ENCODE measurements at regions not wholly inside any gene's neighbourhood (a gene's known extent, or its start where the extent isn't known, plus 50 kb on each side); places are given as distances from the start of the nearest gene placed in this dataset.

DNA sequence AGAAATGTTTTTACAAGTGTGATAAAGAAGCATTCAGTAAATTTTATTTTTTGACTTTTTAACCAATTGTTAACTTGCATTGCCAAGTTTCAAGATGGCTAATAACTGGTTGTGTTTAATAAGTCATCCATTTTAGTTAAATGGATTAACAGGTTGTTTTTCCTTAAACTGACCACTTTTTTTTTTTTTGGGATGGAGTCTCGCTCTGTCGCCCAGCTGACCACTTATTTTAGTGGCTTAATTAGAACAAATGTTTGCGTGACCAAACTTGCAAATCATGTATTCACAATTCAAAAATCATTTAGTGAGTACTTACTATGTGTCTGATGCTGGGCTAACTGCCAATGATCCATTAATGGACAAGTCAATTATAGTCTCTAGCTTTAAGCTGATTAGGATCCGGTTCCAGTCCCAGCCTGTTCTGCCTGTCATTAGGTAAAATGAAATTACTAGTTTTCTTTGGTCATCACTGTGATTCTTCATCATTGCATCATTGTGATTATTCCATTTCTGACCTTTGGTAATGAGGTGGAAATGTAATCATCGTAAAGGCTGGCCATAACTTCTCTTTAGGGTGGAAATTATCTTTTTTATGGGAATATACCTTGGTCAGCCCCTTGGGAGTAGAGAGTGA is 729.2 kb upstream of the MARCKS start:
- no peak overlapping the region for H3K27ac ChIP-seq (ENCODE audit: low read length)
- in situ Hi-C loops (cut with HindIII; ENCODE audit: low pct_unique_long_range_greater_than_20kb, low sequenced_read_pairs), result no loop called here
- H3K4me1 ChIP-seq (ENCODE audit: control insufficient read depth, insufficient read depth, low read length), result no peaks in the 10 kb centered on the region
- intact Hi-C loops (cut with micrococcal nuclease; ENCODE audit: unreplicated experiment), result no loop called here
- H3K9me3 ChIP-seq (ENCODE audit: control insufficient read depth, insufficient read depth, low read depth, low read length), result no peaks in the 10 kb centered on the region; the same call in 1 of the 2 replicates
- no peaks in the 10 kb centered on the region for H3K27me3 ChIP-seq (ENCODE audit: control insufficient read depth, insufficient read depth, low read length)
- H3K36me3 ChIP-seq (ENCODE audit: control insufficient read depth, insufficient read depth, low read length), result no peaks in the 10 kb centered on the region
- ChIA-PET CTCF (no interaction called here), POLR2A (interaction anchor here (0.6 kb wide), 1 partner anchor 965 kb away, joined by 5 read pairs; no protein-coding TSS in a partner anchor)
- no peak overlapping the region for H3K4me3 ChIP-seq (ENCODE audit: low read depth in 2 of 2, low read length in 2 of 2)
- TF ChIP-seq REST (IDR thresholded peaks at IDR 0.05; ENCODE audit: insufficient read depth in 1 of 2, low read depth in 2 of 2, low read length in 1 of 2) (no peak), TCF7L2 (IDR thresholded peaks at IDR 0.05; ENCODE audit: low read depth, low read length) (no peak), SIN3A (IDR thresholded peaks at IDR 0.05; ENCODE audit: borderline replicate concordance, insufficient read depth, low read depth, low read length) (no peak), POLR2AphosphoS5 (IDR thresholded peaks at IDR 0.05; ENCODE audit: low read depth, low read length) (no peak)
- TF ChIP-seq, protein P1, sequence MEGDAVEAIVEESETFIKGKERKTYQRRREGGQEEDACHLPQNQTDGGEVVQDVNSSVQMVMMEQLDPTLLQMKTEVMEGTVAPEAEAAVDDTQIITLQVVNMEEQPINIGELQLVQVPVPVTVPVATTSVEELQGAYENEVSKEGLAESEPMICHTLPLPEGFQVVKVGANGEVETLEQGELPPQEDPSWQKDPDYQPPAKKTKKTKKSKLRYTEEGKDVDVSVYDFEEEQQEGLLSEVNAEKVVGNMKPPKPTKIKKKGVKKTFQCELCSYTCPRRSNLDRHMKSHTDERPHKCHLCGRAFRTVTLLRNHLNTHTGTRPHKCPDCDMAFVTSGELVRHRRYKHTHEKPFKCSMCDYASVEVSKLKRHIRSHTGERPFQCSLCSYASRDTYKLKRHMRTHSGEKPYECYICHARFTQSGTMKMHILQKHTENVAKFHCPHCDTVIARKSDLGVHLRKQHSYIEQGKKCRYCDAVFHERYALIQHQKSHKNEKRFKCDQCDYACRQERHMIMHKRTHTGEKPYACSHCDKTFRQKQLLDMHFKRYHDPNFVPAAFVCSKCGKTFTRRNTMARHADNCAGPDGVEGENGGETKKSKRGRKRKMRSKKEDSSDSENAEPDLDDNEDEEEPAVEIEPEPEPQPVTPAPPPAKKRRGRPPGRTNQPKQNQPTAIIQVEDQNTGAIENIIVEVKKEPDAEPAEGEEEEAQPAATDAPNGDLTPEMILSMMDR (IDR thresholded peaks at IDR 0.05), result no peak
- ATAC-seq (no peak), DNase-seq (ENCODE audit: low read depth, low spot score) (no peak)
- no TSS peak for BruUV-seq (replicated peaks)

GRCh38 chr6:113128661-113129060 is 728.5 kb upstream of the MARCKS start:
- Histone ChIP-seq H3K9me3 (ENCODE audit: control insufficient read depth, insufficient read depth, low read depth, low read length) (no peaks in the 10 kb centered on the region; the same call in 1 of the 2 replicates), H3K27me3 (ENCODE audit: control insufficient read depth, insufficient read depth, low read length) (no peaks in the 10 kb centered on the region), H3K4me3 (ENCODE audit: low read depth in 2 of 2, low read length in 2 of 2) (no peak overlapping the region), H3K27ac (ENCODE audit: low read length) (no peak overlapping the region), H3K4me1 (ENCODE audit: control insufficient read depth, insufficient read depth, low read length) (no peaks in the 10 kb centered on the region), H3K36me3 (ENCODE audit: control insufficient read depth, insufficient read depth, low read length) (no peaks in the 10 kb centered on the region)
- ATAC-seq (no peak), DNase-seq (ENCODE audit: low read depth, low spot score) (no peak)
- TF ChIP-seq REST (IDR thresholded peaks at IDR 0.05; ENCODE audit: insufficient read depth in 1 of 2, low read depth in 2 of 2, low read length in 1 of 2), result no peak
- TF ChIP-seq POLR2AphosphoS5 (IDR thresholded peaks at IDR 0.05; ENCODE audit: low read depth, low read length), result no peak
- TF ChIP-seq, protein P1 (IDR thresholded peaks at IDR 0.05), result no peak
- no peak for TF ChIP-seq SIN3A (IDR thresholded peaks at IDR 0.05; ENCODE audit: borderline replicate concordance, insufficient read depth, low read depth, low read length)
- no peak for TF ChIP-seq TCF7L2 (IDR thresholded peaks at IDR 0.05; ENCODE audit: low read depth, low read length)
- POLR2A ChIA-PET, result no interaction called here
- in situ Hi-C loops (cut with HindIII; ENCODE audit: low pct_unique_long_range_greater_than_20kb, low sequenced_read_pairs), result no loop called here
- CTCF ChIA-PET, result no interaction called here
- intact Hi-C loops (cut with micrococcal nuclease; ENCODE audit: unreplicated experiment), result no loop called here
- no TSS peak for BruUV-seq (replicated peaks)
